Lower leg skin (tissue), 3 donors: ENCODE measurements at regions not wholly inside any gene's neighbourhood (a gene's known extent, or its start where the extent isn't known, plus 50 kb on each side); places are given as distances from the start of the nearest gene placed in this dataset.

Experiments used
- CTCF ChIP-seq, 3 donors: fragments of 450-650 bp; IDR thresholded peaks; one replicate each; pipeline ENCODE4 v1.5.1; 2016; ENCODE audit warnings: antibody characterized with exemption in 3 of 3, mild to moderate bottlenecking in 3 of 3, moderate library complexity in 2 of 3
- POLR2A ChIP-seq, 2 donors: fragments of 450-650 bp; IDR thresholded peaks; one replicate each; pipeline ENCODE4 v1.6.1; 2016 to 2017; ENCODE audit warnings: antibody characterized with exemption in 2 of 2, mild to moderate bottlenecking in 1 of 2, moderate library complexity in 1 of 2

- no peak for TF ChIP-seq CTCF (IDR thresholded peaks at IDR 0.05)
- TF ChIP-seq POLR2A (IDR thresholded peaks at IDR 0.05) = no peak
Observed at GRCh38 chr13:62537593-62537992, 1121.9 kb upstream of the PCDH20 start.
